Omental fat pad (tissue), 3 donors: ENCODE measurements at regions not wholly inside any gene's neighbourhood (a gene's known extent, or its start where the extent isn't known, plus 50 kb on each side); places are given as distances from the start of the nearest gene placed in this dataset. TPM values are rescaled to one million over a fixed set of nuclear protein-coding genes. Genes with fewer than 3 reads are reported as not detected.
A peak's percentile ranks its signal among the peaks of the same experiment; 100 is the strongest.

Experiments used
- ATAC-seq: fragments of 150-250 bp; one replicate; pipeline ENCODE4 v1.9.1; 2016; ENCODE audit warnings: mild to moderate bottlenecking, moderate library complexity; ENCODE audit not compliant: low FRiP score
- DNase-seq: peaks from one replicate; pipeline ENCODE4 v3.0.0-alpha.2; 2019; ENCODE audit warnings: low spot score
- small RNA-seq: library from RNA; depleted of rRNA; stranded (forward); fragments of <200 nt; gene quantifications from one replicate; pipeline ENCODE3, GENCODE V24; 2016
- TF ChIP-seq, protein P1 (sequence below), 3 donors: fragments of 450-650 bp; IDR thresholded peaks; one replicate each; pipeline ENCODE4 v1.5.1; 2016 to 2017; ENCODE audit warnings: antibody characterized with exemption in 3 of 3, mild to moderate bottlenecking in 3 of 3, moderate library complexity in 2 of 3

DNA sequence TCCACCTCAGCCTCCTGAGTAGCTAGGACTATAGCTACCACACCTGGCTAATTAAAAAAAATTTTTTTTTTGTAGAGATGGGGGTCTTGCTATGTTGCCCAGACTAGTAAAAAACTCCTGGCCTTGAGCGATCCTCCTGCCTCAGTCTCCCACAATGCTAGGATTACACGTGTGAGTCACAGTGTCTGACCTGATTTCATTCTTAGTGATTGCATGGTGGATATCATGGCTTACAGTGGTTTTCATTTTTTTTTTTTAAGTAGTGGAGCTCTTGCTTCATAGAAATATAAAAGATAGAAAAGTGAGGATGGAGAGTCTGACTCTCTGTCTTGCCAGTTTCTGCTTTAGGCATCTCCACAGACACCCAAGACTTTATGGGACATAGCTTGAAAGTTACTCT is 83.6 kb downstream of the CDC42EP3 start:
- TF ChIP-seq, protein P1, sequence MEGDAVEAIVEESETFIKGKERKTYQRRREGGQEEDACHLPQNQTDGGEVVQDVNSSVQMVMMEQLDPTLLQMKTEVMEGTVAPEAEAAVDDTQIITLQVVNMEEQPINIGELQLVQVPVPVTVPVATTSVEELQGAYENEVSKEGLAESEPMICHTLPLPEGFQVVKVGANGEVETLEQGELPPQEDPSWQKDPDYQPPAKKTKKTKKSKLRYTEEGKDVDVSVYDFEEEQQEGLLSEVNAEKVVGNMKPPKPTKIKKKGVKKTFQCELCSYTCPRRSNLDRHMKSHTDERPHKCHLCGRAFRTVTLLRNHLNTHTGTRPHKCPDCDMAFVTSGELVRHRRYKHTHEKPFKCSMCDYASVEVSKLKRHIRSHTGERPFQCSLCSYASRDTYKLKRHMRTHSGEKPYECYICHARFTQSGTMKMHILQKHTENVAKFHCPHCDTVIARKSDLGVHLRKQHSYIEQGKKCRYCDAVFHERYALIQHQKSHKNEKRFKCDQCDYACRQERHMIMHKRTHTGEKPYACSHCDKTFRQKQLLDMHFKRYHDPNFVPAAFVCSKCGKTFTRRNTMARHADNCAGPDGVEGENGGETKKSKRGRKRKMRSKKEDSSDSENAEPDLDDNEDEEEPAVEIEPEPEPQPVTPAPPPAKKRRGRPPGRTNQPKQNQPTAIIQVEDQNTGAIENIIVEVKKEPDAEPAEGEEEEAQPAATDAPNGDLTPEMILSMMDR (IDR thresholded peaks at IDR 0.05): no peak
- ATAC-seq (no peak), DNase-seq (no peak)

DNA sequence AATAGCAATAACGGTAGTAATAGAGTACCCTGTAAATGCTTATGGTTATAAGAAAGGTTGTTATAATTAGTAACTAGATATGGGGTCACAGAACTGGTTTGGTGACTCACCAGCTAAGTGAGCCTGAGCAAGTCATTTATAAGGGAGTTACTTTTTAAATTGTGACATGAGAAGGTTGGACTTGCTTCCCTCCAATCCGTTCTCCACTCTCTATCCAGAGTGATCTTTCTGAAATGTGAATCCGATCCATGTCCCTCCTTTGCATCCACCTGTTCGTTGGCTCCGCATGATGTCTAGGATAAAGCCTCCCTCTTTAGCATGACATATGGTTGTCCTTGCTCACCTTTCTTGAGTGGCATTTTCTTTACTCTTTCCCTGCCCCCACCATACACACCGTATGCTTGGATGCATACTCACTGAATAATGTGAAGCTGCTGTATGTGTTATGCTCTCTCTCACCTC is 83.1 kb downstream of the CDC42EP3 start:
- TF ChIP-seq, protein P1 (IDR thresholded peaks at IDR 0.05): no peak

DNA sequence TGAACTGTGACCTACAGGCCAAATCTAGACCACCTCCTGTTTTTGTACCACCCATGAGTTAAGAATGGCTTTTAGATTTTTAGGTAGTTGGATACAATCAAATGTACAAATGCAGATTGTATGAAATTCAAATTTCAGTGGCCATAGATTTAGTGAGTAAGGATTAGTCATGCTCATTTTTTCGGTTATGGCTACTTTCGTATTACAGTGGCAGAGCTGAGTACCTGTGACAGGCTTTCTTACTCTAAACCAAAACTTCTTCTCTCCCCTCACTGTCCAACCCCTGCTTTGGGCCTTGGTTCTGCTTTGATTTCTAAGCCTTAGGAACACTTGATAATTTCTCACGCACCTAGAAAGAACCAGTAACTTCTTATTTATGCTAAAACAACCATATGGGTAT is 82.1 kb downstream of the CDC42EP3 start:
- ATAC-seq: no peak
- DNase-seq: no peak
- TF ChIP-seq, protein P1 (IDR thresholded peaks at IDR 0.05): no peak

More for the DNA sequence above, 83.1 kb downstream of the CDC42EP3 start:
- DNase-seq (no peak), ATAC-seq (no peak)

DNA sequence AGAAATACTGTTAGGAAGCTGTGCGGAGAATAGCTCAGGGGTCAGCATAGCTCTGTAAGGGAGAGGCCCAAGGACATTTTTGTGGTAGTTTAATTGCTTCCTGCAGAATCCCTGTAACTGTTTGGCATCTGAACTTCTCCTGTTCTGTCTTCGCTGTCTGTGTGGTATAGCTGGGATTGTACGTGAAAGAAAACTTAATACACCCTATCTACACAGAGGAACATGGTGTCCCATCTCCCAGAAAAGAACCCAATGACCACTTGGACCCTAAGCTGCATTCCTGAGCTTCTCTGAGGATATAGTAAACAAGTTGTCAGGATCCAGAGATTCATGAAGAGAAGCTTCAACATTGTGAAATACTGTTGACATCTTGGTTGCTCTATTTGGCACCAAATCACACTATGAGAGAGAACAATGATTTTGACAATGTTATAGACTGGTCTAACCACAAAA is 81.3 kb downstream of the CDC42EP3 start:
- ATAC-seq (peak; percentile 24), DNase-seq (no peak)
- TF ChIP-seq, protein P1 (IDR thresholded peaks at IDR 0.05): no peak

Small RNA genes in the stretch of these regions (small RNA-seq; reads per million reads assigned to genes)
- gene RNU6-1116P: not detected
